Gastroesophageal sphincter (tissue), 4 donors: ENCODE measurements at regions not wholly inside any gene's neighbourhood (a gene's known extent, or its start where the extent isn't known, plus 50 kb on each side); places are given as distances from the start of the nearest gene placed in this dataset.

Experiments used
- ATAC-seq: fragments of 150-250 bp; one replicate; pipeline ENCODE4 v1.9.1; 2016; ENCODE audit warnings: mild to moderate bottlenecking, moderate library complexity
- H3K27ac ChIP-seq, 4 donors: fragments of 200-600 bp; sonication (generic) in 3 of 4; 1 replicate in 3 of 4; 2 replicates in 1 of 4; pipeline ENCODE4 v1.5.1; 2016 to 2019
- H3K27me3 ChIP-seq: fragments of 200-600 bp; sonication (generic); one replicate; pipeline ENCODE4 v1.5.1; 2019
- H3K36me3 ChIP-seq, 2 donors: fragments of 200-600 bp; sonication (generic); one replicate each; pipeline ENCODE4 v1.5.1; 2019; ENCODE audit warnings: control low read depth in 1 of 2
- H3K4me1 ChIP-seq, 3 donors: fragments of 200-600 bp; sonication (generic); 1 replicate in 2 of 3; 2 replicates in 1 of 3; pipeline ENCODE4 v1.5.1; 2016 to 2019; ENCODE audit warnings: control low read depth in 2 of 3
- H3K4me3 ChIP-seq, 2 donors: fragments of 200-600 bp; sonication (generic); one replicate each; pipeline ENCODE4 v1.5.1; 2019; ENCODE audit warnings: mild to moderate bottlenecking in 1 of 2, moderate library complexity in 1 of 2
- H3K9me3 ChIP-seq, 3 donors: fragments of 200-600 bp; sonication (generic); one replicate each; pipeline ENCODE4 v1.5.1; 2017 to 2019; ENCODE audit warnings: control low read depth in 2 of 3
- EP300 ChIP-seq: sonication (generic); formaldehyde crosslinking; IDR thresholded peaks from one replicate; pipeline ENCODE4 v1.6.1; 2017; ENCODE audit warnings: antibody characterized with exemption, mild to moderate bottlenecking
- POLR2A ChIP-seq, 2 donors: fragments of 450-650 bp; IDR thresholded peaks; one replicate each; pipeline ENCODE4 v1.6.1; 2017; ENCODE audit warnings: antibody characterized with exemption in 2 of 2, mild to moderate bottlenecking in 2 of 2, moderate library complexity in 1 of 2
- POLR2AphosphoS5 ChIP-seq: sonication (generic); formaldehyde crosslinking; IDR thresholded peaks from one replicate; pipeline ENCODE4 v1.6.1; 2017; ENCODE audit warnings: antibody characterized with exemption
- WGBS, 2 donors: methylation state at CpG; one replicate each; pipeline ENCODE4 v1.1.5; 2018; ENCODE audit warnings: low coverage in 1 of 2; 5-methylcytosine and 5-hydroxymethylcytosine counted together
- TF ChIP-seq, protein P1 (sequence below), 4 experiments: fragments of 200-600 bp in 2 of 4; fragments of 450-650 bp in 2 of 4; sonication (generic) in 1 of 4; IDR thresholded peaks; one replicate each; pipeline ENCODE4 v1.5.1; 2017 to 2019; ENCODE audit warnings: antibody characterized with exemption in 4 of 4, mild to moderate bottlenecking in 2 of 4, moderate library complexity in 2 of 4

DNA sequence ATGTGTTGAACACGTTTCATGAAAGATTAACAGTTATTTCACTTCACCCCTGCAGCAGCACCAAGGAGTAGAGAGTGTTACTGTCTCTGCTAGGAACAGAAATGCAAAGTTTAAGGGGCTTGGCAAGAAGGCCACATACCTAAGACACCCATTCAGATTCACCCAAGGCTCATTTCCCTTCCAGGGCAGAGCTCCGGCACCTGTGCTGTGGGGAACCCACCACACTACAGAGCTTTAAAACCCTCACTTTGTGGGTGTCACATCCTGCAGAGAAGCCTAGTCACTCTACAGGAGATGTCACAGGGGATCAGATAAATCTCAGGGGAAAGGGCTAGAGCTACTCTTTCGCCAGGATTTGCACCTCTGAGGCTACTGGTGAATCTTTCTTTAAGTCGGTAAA lies 176.1 kb upstream of the KLF6 start:
- no peaks in the 10 kb centered on the region for H3K36me3 ChIP-seq
- no peaks in the 10 kb centered on the region for H3K27me3 ChIP-seq
- H3K4me1 ChIP-seq = no peaks in the 10 kb centered on the region
- 86 to 100% methylated on average over 2 to 4 of the region's 4 CpGs for WGBS, 2 donors
- no peak overlapping the region for H3K27ac ChIP-seq
- TF ChIP-seq EP300 (no peak), POLR2A (IDR thresholded peaks at IDR 0.05) (no peak), POLR2AphosphoS5 (no peak)
- TF ChIP-seq, protein P1, sequence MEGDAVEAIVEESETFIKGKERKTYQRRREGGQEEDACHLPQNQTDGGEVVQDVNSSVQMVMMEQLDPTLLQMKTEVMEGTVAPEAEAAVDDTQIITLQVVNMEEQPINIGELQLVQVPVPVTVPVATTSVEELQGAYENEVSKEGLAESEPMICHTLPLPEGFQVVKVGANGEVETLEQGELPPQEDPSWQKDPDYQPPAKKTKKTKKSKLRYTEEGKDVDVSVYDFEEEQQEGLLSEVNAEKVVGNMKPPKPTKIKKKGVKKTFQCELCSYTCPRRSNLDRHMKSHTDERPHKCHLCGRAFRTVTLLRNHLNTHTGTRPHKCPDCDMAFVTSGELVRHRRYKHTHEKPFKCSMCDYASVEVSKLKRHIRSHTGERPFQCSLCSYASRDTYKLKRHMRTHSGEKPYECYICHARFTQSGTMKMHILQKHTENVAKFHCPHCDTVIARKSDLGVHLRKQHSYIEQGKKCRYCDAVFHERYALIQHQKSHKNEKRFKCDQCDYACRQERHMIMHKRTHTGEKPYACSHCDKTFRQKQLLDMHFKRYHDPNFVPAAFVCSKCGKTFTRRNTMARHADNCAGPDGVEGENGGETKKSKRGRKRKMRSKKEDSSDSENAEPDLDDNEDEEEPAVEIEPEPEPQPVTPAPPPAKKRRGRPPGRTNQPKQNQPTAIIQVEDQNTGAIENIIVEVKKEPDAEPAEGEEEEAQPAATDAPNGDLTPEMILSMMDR (IDR thresholded peaks at IDR 0.05) = no peak
- no peak overlapping the region for H3K4me3 ChIP-seq
- no peak for ATAC-seq
- H3K9me3 ChIP-seq = no peaks in the 10 kb centered on the region

DNA sequence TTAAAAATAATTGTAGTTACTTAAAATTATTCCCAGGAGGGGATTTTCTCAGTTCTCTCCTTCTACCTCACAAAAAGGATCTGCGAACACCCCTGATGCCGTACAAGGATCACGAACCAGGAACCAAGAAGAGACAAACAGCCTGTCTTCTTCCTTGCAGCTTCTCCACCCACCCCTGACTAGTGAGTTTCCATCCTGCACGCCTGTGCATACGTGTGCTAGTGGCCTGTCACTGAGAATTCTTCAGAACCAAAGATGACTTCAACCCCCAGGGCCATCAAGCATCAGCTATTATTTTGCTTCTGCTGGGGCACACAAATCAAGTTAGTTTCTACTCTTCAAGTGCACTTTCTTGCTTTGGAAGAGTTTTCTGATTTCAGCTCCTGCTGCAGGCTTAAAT lies 175.5 kb upstream of the KLF6 start:
- no peak overlapping the region for H3K4me3 ChIP-seq
- H3K27me3 ChIP-seq = no peaks in the 10 kb centered on the region
- no peak overlapping the region for H3K27ac ChIP-seq
- no peaks in the 10 kb centered on the region for H3K9me3 ChIP-seq
- WGBS, 2 donors = 84 to 93% methylated on average over 5 of the region's 5 CpGs
- ATAC-seq = no peak
- H3K4me1 ChIP-seq = no peaks in the 10 kb centered on the region
- no peak for TF ChIP-seq POLR2A (IDR thresholded peaks at IDR 0.05)
- TF ChIP-seq, protein P1 (IDR thresholded peaks at IDR 0.05) = no peak
- no peak for TF ChIP-seq POLR2AphosphoS5
- no peak for TF ChIP-seq EP300
- no peaks in the 10 kb centered on the region for H3K36me3 ChIP-seq

DNA sequence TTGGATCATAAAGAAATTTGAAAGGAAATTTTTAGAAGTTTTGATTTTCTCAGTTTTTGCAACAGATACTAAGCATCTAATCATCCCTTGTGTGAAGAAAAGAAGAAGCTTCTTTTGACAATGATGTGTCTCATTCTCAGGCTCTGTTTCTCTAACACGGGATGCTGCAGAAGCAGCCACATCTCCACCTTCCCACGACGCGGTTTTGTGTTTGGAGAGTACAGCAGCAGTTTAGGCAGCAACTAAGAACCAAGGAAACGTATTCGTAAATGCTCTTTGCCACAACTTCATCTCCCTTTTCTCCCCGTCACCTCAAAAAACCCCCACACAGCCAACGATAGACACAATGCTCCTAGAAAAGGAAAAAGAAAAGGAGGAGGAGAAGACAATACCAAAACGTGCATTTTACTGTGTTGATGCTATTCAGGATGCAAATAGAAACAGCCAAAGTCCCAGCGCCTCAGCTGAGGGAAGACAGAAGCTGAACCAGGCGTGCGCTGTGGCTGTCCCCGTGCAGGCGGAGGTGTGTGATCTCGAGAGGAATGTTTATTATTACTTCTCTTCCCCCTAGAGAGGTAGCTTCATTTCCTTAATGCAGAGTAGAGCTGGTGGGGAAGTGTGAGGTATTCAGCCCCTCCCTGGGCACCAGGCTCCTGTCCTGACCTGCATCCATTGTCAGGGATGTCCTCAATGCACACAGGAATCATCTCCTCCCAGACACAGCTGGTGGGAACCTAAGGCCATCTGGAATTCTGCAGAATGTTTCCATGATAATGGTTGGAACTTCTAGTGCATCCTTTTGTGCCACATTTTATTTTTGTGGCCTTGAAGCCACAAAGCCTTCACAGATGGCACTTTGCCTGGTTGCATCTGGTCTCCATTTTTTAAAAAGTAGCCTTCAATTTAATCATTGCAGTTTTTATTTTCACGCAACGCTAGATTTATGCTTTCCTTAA lies 174.6 kb upstream of the KLF6 start:
- no peaks in the 10 kb centered on the region for H3K9me3 ChIP-seq
- H3K36me3 ChIP-seq = no peaks in the 10 kb centered on the region
- no peaks in the 10 kb centered on the region for H3K4me1 ChIP-seq
- WGBS, 2 donors = 66 to 70% methylated on average over 5 to 14 of the region's 17 CpGs
- H3K4me3 ChIP-seq = no peak overlapping the region
- no peaks in the 10 kb centered on the region for H3K27me3 ChIP-seq
- H3K27ac ChIP-seq = no peak overlapping the region
- TF ChIP-seq POLR2AphosphoS5 (no peak), POLR2A (IDR thresholded peaks at IDR 0.05) (no peak), EP300 (no peak)
- TF ChIP-seq, protein P1 (IDR thresholded peaks at IDR 0.05) = no peak
- no peak for ATAC-seq

DNA sequence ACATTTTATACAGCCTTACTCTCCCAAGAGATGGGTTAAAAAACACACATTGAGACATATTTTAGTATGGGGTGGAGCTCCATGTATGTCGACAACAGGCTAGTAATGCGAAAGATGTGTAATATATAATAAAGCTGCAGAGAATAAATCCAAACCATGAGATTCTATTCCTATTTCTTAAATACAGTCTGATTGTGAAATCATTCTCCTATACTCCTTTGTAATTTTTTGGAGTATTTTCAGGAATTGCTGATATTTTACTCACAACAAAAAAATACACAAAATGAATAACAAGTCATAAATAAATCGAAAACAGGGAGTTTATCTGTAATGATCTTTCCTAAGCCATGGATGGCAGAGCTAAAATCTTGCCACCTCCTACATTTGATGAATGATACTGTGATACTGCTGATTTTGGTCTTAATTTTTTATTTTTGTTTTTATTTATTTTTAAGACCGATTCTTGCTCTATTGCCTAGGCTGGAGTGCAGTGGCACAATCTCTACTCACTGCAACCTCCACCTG lies 173.5 kb upstream of the KLF6 start:
- H3K27me3 ChIP-seq = no peaks in the 10 kb centered on the region
- no peaks in the 10 kb centered on the region for H3K4me1 ChIP-seq
- H3K9me3 ChIP-seq = no peaks in the 10 kb centered on the region
- no peaks in the 10 kb centered on the region for H3K36me3 ChIP-seq
- ATAC-seq = no peak
- 96 to 100% methylated on average over 3 to 4 of the region's 4 CpGs for WGBS, 2 donors
- no peak overlapping the region for H3K4me3 ChIP-seq
- TF ChIP-seq EP300 = no peak
- TF ChIP-seq, protein P1 (IDR thresholded peaks at IDR 0.05) = no peak
- TF ChIP-seq POLR2A (IDR thresholded peaks at IDR 0.05) = no peak
- no peak for TF ChIP-seq POLR2AphosphoS5
- H3K27ac ChIP-seq = no peak overlapping the region
